Bone marrow (tissue), 2 donors: ENCODE measurements at regions not wholly inside any gene's neighbourhood (a gene's known extent, or its start where the extent isn't known, plus 50 kb on each side); places are given as distances from the start of the nearest gene placed in this dataset.

Experiments
- DNase-seq, 2 donors: peaks; one replicate each; lab custom pipeline; 2025; lab: John Stamatoyannopoulos, UW

- no peak for DNase-seq
These were observed 117.0 kb downstream of the GAS1 start for GRCh38 chr9:86830356-86830755.

GRCh38 chr9:86829496-86830046 is 117.7 kb downstream of the GAS1 start:
- no peak for DNase-seq

GRCh38 chr9:86828631-86829030 is 118.7 kb downstream of the GAS1 start:
- DNase-seq = no peak

GRCh38 chr9:86827893-86828292 is 119.4 kb downstream of the GAS1 start:
- DNase-seq = no peak

GRCh38 chr9:86825299-86825698 is 122.0 kb downstream of the GAS1 start:
- no peak for DNase-seq

- no peak for DNase-seq
These were observed 125.1 kb downstream of the GAS1 start for GRCh38 chr9:86822006-86822801.

GRCh38 chr9:86821006-86821845 is 126.1 kb downstream of the GAS1 start:
- DNase-seq = no peak

- no peak for DNase-seq
These were observed 127.8 kb downstream of the GAS1 start for GRCh38 chr9:86819552-86819951.

GRCh38 chr9:86818636-86819035 is 128.7 kb downstream of the GAS1 start:
- no peak for DNase-seq

GRCh38 chr9:86816868-86817267 is 130.4 kb downstream of the GAS1 start:
- no peak for DNase-seq

- no peak for DNase-seq
These were observed 130.9 kb downstream of the GAS1 start for GRCh38 chr9:86816366-86816765.

GRCh38 chr9:86812616-86813015 is 134.7 kb downstream of the GAS1 start:
- DNase-seq = no peak

GRCh38 chr9:86809759-86810367 is 137.4 kb downstream of the GAS1 start:
- DNase-seq = no peak

- DNase-seq = no peak
These were observed 138.2 kb downstream of the GAS1 start for GRCh38 chr9:86809151-86809550.

- no peak for DNase-seq
These were observed 139.8 kb downstream of the GAS1 start for GRCh38 chr9:86807367-86807976.

- DNase-seq = no peak
These were observed 143.3 kb downstream of the GAS1 start for GRCh38 chr9:86804011-86804410.

- no peak for DNase-seq
These were observed 144.2 kb downstream of the GAS1 start for GRCh38 chr9:86802900-86803673.

GRCh38 chr9:86801246-86801645 is 146.1 kb downstream of the GAS1 start:
- DNase-seq = no peak

GRCh38 chr9:86800681-86801080 is 146.6 kb downstream of the GAS1 start:
- DNase-seq = no peak

- no peak for DNase-seq
These were observed 148.3 kb downstream of the GAS1 start for GRCh38 chr9:86798966-86799365.

GRCh38 chr9:86796666-86797065 is 150.6 kb downstream of the GAS1 start:
- no peak for DNase-seq
